Esophagus muscularis mucosa (tissue), 4 donors: ENCODE measurements at regions not wholly inside any gene's neighbourhood (a gene's known extent, or its start where the extent isn't known, plus 50 kb on each side); places are given as distances from the start of the nearest gene placed in this dataset.

ENCODE experiments used
- DNase-seq: peaks from one replicate; pipeline ENCODE4 v3.0.0-alpha.2; 2017; ENCODE audit errors: extremely low spot score
- H3K27ac ChIP-seq, 4 donors: fragments of 200-600 bp; sonication (generic); replicated peaks in 1 of 4; 1 replicate in 3 of 4; 2 replicates in 1 of 4; pipeline ENCODE4 v1.5.1; 2016 to 2019; ENCODE audit warnings: mild to moderate bottlenecking in 1 of 4
- H3K27me3 ChIP-seq, 4 donors: fragments of 200-600 bp; sonication (generic); one replicate each; pipeline versions ENCODE4 v1.5.1 to v1.6.0; 2016 to 2019
- H3K36me3 ChIP-seq, 4 donors: fragments of 200-600 bp; sonication (generic); one replicate each; pipeline ENCODE4 v1.5.1; 2016 to 2019
- H3K4me1 ChIP-seq, 4 donors: fragments of 200-600 bp; sonication (generic); one replicate each; pipeline ENCODE4 v1.5.1; 2016 to 2019
- H3K4me3 ChIP-seq, 4 donors: fragments of 200-600 bp; sonication (generic); 1 replicate in 2 of 4; 2 replicates in 2 of 4; pipeline ENCODE4 v1.5.1; 2016 to 2019; ENCODE audit warnings: mild to moderate bottlenecking in 4 of 4, moderate library complexity in 1 of 4
- H3K9me3 ChIP-seq, 4 donors: fragments of 200-600 bp; sonication (generic); 1 replicate in 3 of 4; 2 replicates in 1 of 4; pipeline ENCODE4 v1.5.1; 2016 to 2019
- EP300 ChIP-seq: sonication (generic); formaldehyde crosslinking; IDR thresholded peaks from one replicate; pipeline ENCODE4 v1.6.1; 2017; ENCODE audit warnings: antibody characterized with exemption
- POLR2A ChIP-seq: fragments of 450-650 bp; IDR thresholded peaks from one replicate; pipeline ENCODE4 v1.6.1; 2017; ENCODE audit warnings: antibody characterized with exemption, moderate library complexity, mild to moderate bottlenecking, low read depth
- POLR2AphosphoS5 ChIP-seq, 2 donors: sonication (generic); formaldehyde crosslinking; IDR thresholded peaks; one replicate each; pipeline ENCODE4 v1.6.1; 2017; ENCODE audit warnings: antibody characterized with exemption in 2 of 2
- WGBS: methylation state at CpG from one replicate; pipeline ENCODE4 v1.1.5; 2018; 5-methylcytosine and 5-hydroxymethylcytosine counted together
- intact Hi-C: fragments of 100-400 bp; cut with DNase I; formaldehyde crosslinking; loops from one replicate; pipeline ENCODE4 v1.15.1; 2023
- TF ChIP-seq, protein P1 (sequence below), 3 experiments: fragments of 200-600 bp in 2 of 3; fragments of 450-650 bp in 1 of 3; sonication (generic) in 2 of 3; IDR thresholded peaks; one replicate each; pipeline ENCODE4 v1.5.1; 2017 to 2019; ENCODE audit warnings: antibody characterized with exemption in 3 of 3, mild to moderate bottlenecking in 2 of 3, moderate library complexity in 1 of 3

DNA sequence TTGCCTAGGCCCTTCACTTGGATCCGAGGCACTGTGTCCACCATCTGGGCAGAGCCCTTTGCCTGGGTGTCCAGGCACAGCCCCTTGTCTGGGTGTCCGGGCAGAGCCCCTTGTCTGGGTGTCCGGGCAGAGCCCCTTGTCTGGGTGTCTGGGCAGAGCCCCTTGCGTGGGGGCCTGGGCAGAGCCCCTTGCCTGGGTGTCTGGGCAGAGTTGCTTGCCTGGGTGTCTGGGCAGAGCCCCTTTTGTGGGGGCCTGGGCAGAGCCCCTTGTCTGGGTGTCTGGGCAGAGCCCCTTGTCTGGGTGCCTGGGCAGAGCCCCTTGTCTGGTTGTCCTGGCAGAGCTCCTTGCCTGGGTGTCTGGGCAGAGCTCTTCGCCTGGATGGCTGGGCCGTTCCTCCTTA lies 443.4 kb upstream of the CDH4 start:
- 93% methylated on average over 3 of the region's 6 CpGs for WGBS
- no peak for TF ChIP-seq POLR2A
- no peak for TF ChIP-seq POLR2AphosphoS5 (IDR thresholded peaks at IDR 0.05)
- no peak for TF ChIP-seq EP300
- TF ChIP-seq, protein P1, sequence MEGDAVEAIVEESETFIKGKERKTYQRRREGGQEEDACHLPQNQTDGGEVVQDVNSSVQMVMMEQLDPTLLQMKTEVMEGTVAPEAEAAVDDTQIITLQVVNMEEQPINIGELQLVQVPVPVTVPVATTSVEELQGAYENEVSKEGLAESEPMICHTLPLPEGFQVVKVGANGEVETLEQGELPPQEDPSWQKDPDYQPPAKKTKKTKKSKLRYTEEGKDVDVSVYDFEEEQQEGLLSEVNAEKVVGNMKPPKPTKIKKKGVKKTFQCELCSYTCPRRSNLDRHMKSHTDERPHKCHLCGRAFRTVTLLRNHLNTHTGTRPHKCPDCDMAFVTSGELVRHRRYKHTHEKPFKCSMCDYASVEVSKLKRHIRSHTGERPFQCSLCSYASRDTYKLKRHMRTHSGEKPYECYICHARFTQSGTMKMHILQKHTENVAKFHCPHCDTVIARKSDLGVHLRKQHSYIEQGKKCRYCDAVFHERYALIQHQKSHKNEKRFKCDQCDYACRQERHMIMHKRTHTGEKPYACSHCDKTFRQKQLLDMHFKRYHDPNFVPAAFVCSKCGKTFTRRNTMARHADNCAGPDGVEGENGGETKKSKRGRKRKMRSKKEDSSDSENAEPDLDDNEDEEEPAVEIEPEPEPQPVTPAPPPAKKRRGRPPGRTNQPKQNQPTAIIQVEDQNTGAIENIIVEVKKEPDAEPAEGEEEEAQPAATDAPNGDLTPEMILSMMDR (IDR thresholded peaks at IDR 0.05): no peak
- Histone ChIP-seq H3K27me3 (no peaks in the 10 kb centered on the region), H3K9me3 (no peaks in the 10 kb centered on the region), H3K27ac (no peak overlapping the region), H3K36me3 (no peaks in the 10 kb centered on the region), H3K4me3 (no peak overlapping the region), H3K4me1 (peaks cover 0 to 22% (median 16%) of the 10 kb centered on the region in 4 donors)
- intact Hi-C loops: no loop called here
- peak; percentile 53 for DNase-seq

DNA sequence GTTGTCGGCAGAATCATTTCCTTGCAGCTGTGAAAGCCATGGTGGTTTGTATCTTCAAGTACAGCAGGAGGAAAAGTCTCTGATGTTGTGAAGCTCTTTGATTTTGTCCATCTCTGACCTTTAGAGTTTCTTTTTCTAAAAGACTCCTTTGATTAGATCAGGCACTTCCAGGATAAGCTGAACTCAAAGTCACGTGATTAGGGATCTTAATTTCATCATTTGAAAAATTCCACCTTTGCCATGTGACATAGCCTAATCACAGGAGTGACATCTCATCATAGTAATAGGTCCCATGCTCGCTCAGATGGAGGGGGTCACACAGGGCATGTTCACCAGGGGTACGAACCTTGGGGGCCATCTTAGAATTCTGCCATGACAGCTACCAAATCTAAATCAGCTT lies 441.5 kb upstream of the CDH4 start:
- WGBS: 89% methylated on average over 4 of the region's 4 CpGs
- DNase-seq: no peak
- H3K36me3 ChIP-seq: no peaks in the 10 kb centered on the region
- H3K27me3 ChIP-seq: no peaks in the 10 kb centered on the region
- H3K4me1 ChIP-seq: peaks cover 0 to 7% (median 3%) of the 10 kb centered on the region in 4 donors
- no peak for TF ChIP-seq EP300
- TF ChIP-seq POLR2A: no peak
- TF ChIP-seq POLR2AphosphoS5 (IDR thresholded peaks at IDR 0.05): no peak
- TF ChIP-seq, protein P1 (IDR thresholded peaks at IDR 0.05): no peak
- intact Hi-C loops: no loop called here
- no peak overlapping the region for H3K4me3 ChIP-seq
- H3K9me3 ChIP-seq: no peaks in the 10 kb centered on the region
- no peak overlapping the region for H3K27ac ChIP-seq

DNA sequence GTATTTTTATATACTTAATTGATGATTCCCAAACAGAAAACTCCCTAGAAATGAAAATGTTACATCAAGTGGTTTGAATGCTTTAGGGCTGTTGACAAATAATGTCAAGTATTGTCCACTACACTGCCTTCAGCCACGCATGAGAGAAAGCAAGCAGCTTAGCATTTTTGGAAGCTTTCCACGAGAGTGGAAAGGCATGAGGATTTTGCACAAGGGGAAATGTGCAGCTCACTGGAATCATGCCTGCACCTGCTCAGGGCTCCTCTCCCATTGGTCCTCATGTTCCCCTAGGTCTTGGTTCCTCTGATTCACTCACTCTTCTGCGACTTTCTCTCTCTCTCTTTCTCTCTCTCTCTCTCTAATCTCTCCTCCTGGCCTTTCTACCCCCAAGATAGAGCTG lies 439.5 kb upstream of the CDH4 start:
- H3K27ac ChIP-seq: no peak overlapping the region
- intact Hi-C loops: no loop called here
- DNase-seq: peak; percentile 26
- H3K9me3 ChIP-seq: no peaks in the 10 kb centered on the region
- no peaks in the 10 kb centered on the region for H3K27me3 ChIP-seq
- no peaks in the 10 kb centered on the region for H3K36me3 ChIP-seq
- TF ChIP-seq EP300: no peak
- TF ChIP-seq POLR2AphosphoS5 (IDR thresholded peaks at IDR 0.05): no peak
- TF ChIP-seq, protein P1 (IDR thresholded peaks at IDR 0.05): no peak
- TF ChIP-seq POLR2A: no peak
- no peak overlapping the region for H3K4me3 ChIP-seq
- H3K4me1 ChIP-seq: no peaks in the 10 kb centered on the region
- 61% methylated on average over 3 of the region's 3 CpGs for WGBS

DNA sequence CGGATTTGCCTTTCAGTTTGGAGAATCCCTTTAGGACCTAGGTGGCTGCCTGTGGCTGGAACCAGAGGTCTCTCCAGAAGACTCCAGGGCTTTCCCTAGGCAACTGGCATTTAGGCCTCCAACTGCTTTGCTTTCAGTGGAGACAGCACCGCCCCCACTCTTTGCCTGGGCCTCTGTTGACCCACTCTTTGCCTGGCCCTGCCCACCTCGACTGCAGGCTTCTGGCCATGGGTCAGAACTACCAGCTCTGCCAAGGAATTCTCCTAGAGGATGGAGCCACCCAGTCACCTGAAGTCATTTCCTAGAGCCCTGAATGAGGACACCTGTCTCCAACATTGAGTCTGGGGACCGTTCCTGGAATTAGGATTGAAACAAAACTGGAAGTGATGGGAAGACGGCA lies 439.0 kb upstream of the CDH4 start:
- Histone ChIP-seq H3K27ac (no peak overlapping the region), H3K9me3 (no peaks in the 10 kb centered on the region), H3K4me1 (no peaks in the 10 kb centered on the region), H3K4me3 (no peak overlapping the region), H3K36me3 (no peaks in the 10 kb centered on the region), H3K27me3 (no peaks in the 10 kb centered on the region)
- 81% methylated on average over 5 of the region's 5 CpGs for WGBS
- intact Hi-C loops: no loop called here
- TF ChIP-seq POLR2AphosphoS5 (IDR thresholded peaks at IDR 0.05) (no peak), POLR2A (no peak), EP300 (no peak)
- peak; percentile 79 for DNase-seq

DNA sequence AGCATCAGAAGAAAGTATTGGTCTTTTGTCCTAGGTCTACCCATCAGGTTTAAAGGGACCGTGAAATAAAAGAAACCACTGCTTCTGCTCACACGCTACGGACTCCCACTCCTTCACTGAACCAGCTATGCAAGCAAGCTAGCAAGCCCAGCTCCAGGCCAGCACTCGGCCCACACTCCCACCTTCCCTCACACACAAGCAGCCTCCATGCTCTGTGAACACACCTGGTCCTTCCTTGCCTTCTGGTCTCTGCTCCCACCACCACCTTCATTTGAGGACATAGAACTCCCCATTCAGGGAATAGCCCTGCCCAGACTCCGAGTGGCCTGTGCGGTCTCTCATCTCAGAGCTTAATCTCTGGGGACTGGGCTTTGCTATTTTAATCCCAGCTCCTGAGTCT lies 436.4 kb upstream of the CDH4 start:
- intact Hi-C loops: no loop called here
- no peak for TF ChIP-seq POLR2AphosphoS5 (IDR thresholded peaks at IDR 0.05)
- no peak for TF ChIP-seq POLR2A
- TF ChIP-seq, protein P1 (IDR thresholded peaks at IDR 0.05): no peak
- TF ChIP-seq EP300: no peak
- 92% methylated on average over 6 of the region's 6 CpGs for WGBS

More for the DNA sequence above, 436.4 kb upstream of the CDH4 start:
- H3K36me3 ChIP-seq: no peaks in the 10 kb centered on the region
- H3K4me1 ChIP-seq: no peaks in the 10 kb centered on the region
- no peak overlapping the region for H3K27ac ChIP-seq
- no peak overlapping the region for H3K4me3 ChIP-seq
- DNase-seq: peak; percentile 74
- H3K9me3 ChIP-seq: no peaks in the 10 kb centered on the region
- no peaks in the 10 kb centered on the region for H3K27me3 ChIP-seq
